Liver (tissue), 8 donors: ENCODE measurements at regions not wholly inside any gene's neighbourhood (a gene's known extent, or its start where the extent isn't known, plus 50 kb on each side); places are given as distances from the start of the nearest gene placed in this dataset.

Source experiments
- DNase-seq: peaks from one replicate; pipeline ENCODE4 v3.0.0-alpha.2; 2017; ENCODE audit warnings: low spot score
- H3K27ac ChIP-seq, 2 donors: one replicate each; pipeline ENCODE4 v1.7.0; 2013; ENCODE audit warnings: inconsistent platforms in 2 of 2, low read length in 2 of 2, control low read depth in 1 of 2, low read depth in 1 of 2, mild to moderate bottlenecking in 1 of 2
- H3K27me3 ChIP-seq, 4 donors: one replicate each; pipeline versions ENCODE4 v1.6.1 to v1.7.0; 2013; ENCODE audit warnings: low read length in 3 of 4, inconsistent platforms in 1 of 4, mild to moderate bottlenecking in 1 of 4, moderate library complexity in 1 of 4; ENCODE audit not compliant: control insufficient read depth in 4 of 4, insufficient read depth in 4 of 4
- H3K36me3 ChIP-seq, 4 donors: one replicate each; pipeline versions ENCODE4 v1.6.1 to v1.7.0; 2013; ENCODE audit warnings: low read length in 3 of 4, mild to moderate bottlenecking in 3 of 4, low read depth in 1 of 4, moderate library complexity in 1 of 4; ENCODE audit not compliant: control insufficient read depth in 4 of 4, insufficient read depth in 3 of 4
- H3K4me1 ChIP-seq, 4 donors: one replicate each; pipeline versions ENCODE4 v1.6.1 to v1.7.0; 2013; ENCODE audit warnings: low read length in 3 of 4, mild to moderate bottlenecking in 3 of 4, moderate library complexity in 1 of 4; ENCODE audit not compliant: control insufficient read depth in 4 of 4, insufficient read depth in 4 of 4
- H3K4me3 ChIP-seq, 3 donors: one replicate each; pipeline versions ENCODE4 v1.6.1 to v1.7.0; 2013; ENCODE audit warnings: low read length in 3 of 3, control low read depth in 1 of 3, low read depth in 1 of 3, mild to moderate bottlenecking in 1 of 3
- H3K9ac ChIP-seq, 2 donors: one replicate each; pipeline ENCODE4 v1.7.0; 2013; ENCODE audit warnings: low read length in 2 of 2, mild to moderate bottlenecking in 2 of 2, moderate library complexity in 2 of 2, control low read depth in 1 of 2, low read depth in 1 of 2
- H3K9me3 ChIP-seq, 4 donors: one replicate each; pipeline versions ENCODE4 v1.6.1 to v1.7.0; 2013; ENCODE audit warnings: low read length in 3 of 4; ENCODE audit not compliant: control insufficient read depth in 4 of 4
- CTCF ChIP-seq: fragments of 150-350 bp; IDR thresholded peaks from 2 replicates; pipeline ENCODE4 v1.5.1; 2017; ENCODE audit warnings: improper control_type of control experiment, low read depth, low read length; ENCODE audit not compliant: missing input control
- EGR1 ChIP-seq, 2 donors: IDR thresholded peaks; 2 replicates each; pipeline ENCODE4 v1.6.1; 2016 to 2018; ENCODE audit warnings: antibody characterized with exemption in 2 of 2, low read depth in 2 of 2
- FOXA1 ChIP-seq: IDR thresholded peaks from 2 replicates; pipeline ENCODE4 v1.6.1; 2016; ENCODE audit warnings: antibody characterized with exemption
- FOXA2 ChIP-seq: IDR thresholded peaks from 2 replicates; pipeline ENCODE4 v1.6.1; 2016; ENCODE audit warnings: antibody characterized with exemption
- HNF4A ChIP-seq, 2 donors: conservative IDR thresholded peaks; 2 replicates each; pipeline ENCODE4 v1.6.1; 2016; ENCODE audit warnings: antibody characterized with exemption in 2 of 2, mild to moderate bottlenecking in 2 of 2
- HNF4G ChIP-seq: IDR thresholded peaks from 2 replicates; pipeline ENCODE4 v1.6.1; 2016; ENCODE audit warnings: antibody characterized with exemption
- JUND ChIP-seq, 2 donors: IDR thresholded peaks; 2 replicates each; pipeline ENCODE4 v1.6.1; 2016; ENCODE audit warnings: antibody characterized with exemption in 2 of 2
- MAX ChIP-seq: IDR thresholded peaks from 2 replicates; pipeline ENCODE4 v1.6.1; 2016; ENCODE audit warnings: antibody characterized with exemption
- NR2F2 ChIP-seq: IDR thresholded peaks from 2 replicates; pipeline ENCODE4 v1.6.1; 2016; ENCODE audit warnings: antibody characterized with exemption
- REST ChIP-seq: IDR thresholded peaks from 2 replicates; pipeline ENCODE4 v1.6.1; 2016; ENCODE audit warnings: antibody characterized with exemption, mild to moderate bottlenecking
- RXRA ChIP-seq, 2 donors: IDR thresholded peaks; 2 replicates each; pipeline ENCODE4 v1.6.1; 2017 to 2018; ENCODE audit warnings: antibody characterized with exemption in 2 of 2, mild to moderate bottlenecking in 1 of 2
- SP1 ChIP-seq: IDR thresholded peaks from 2 replicates; pipeline ENCODE4 v1.6.1; 2018; ENCODE audit warnings: antibody characterized with exemption, mild to moderate bottlenecking
- TAF1 ChIP-seq: conservative IDR thresholded peaks from 2 replicates; pipeline ENCODE4 v1.6.1; 2016; ENCODE audit warnings: antibody characterized with exemption, mild to moderate bottlenecking
- YY1 ChIP-seq: IDR thresholded peaks from 2 replicates; pipeline ENCODE4 v1.6.1; 2016; ENCODE audit warnings: antibody characterized with exemption, mild to moderate bottlenecking
- WGBS: extraction: QIAGEN DNeasy Blood & Tissue Kit; methylation state at CpG from one replicate; pipeline ENCODE4 v1.1.7; 2013; 5-methylcytosine and 5-hydroxymethylcytosine counted together
- donor health status: healthy.
- donor health status: healthy.
- donor health status: healthy.
- donor health status: healthy.
- donor health status: healthy.

GRCh38 chr4:101718810-101719209, 71.7 kb upstream of the BANK1 start (continued):
- TF ChIP-seq FOXA1 (no peak), YY1 (no peak), TAF1 (no peak), CTCF (no peak), FOXA2 (no peak), RXRA (IDR thresholded peaks at IDR 0.05) (no peak)

GRCh38 chr4:101711590-101712260, 78.8 kb upstream of the BANK1 start:
- Histone ChIP-seq H3K27me3 (no peaks in the 10 kb centered on the region), H3K9ac (no peak overlapping the region), H3K4me1 (no peaks in the 10 kb centered on the region), H3K9me3 (peaks cover 0 to 5% (median under 1%) of the 10 kb centered on the region in 4 donors), H3K36me3 (no peaks in the 10 kb centered on the region), H3K27ac (no peak overlapping the region), H3K4me3 (no peak overlapping the region)
- DNase-seq: no peak
- TF ChIP-seq REST (no peak), JUND (IDR thresholded peaks at IDR 0.05) (no peak), CTCF (no peak), HNF4A (conservative IDR thresholded peaks at IDR 0.05) (no peak)
- WGBS: 83% methylated on average over 2 of the region's 2 CpGs

GRCh38 chr4:101710806-101711205, 79.7 kb upstream of the BANK1 start:
- H3K9me3 ChIP-seq: peaks cover 0 to 5% (median 2%) of the 10 kb centered on the region in 4 donors
- H3K4me1 ChIP-seq: no peaks in the 10 kb centered on the region
- 93% methylated on average over 1 of the region's 1 CpG for WGBS
- no peak for DNase-seq
- H3K27ac ChIP-seq: no peak overlapping the region
- H3K4me3 ChIP-seq: no peak overlapping the region
- TF ChIP-seq MAX (no peak), REST (no peak), FOXA1 (no peak), FOXA2 (no peak), EGR1 (IDR thresholded peaks at IDR 0.05; ENCODE audit: low read depth in 2 of 2) (no peak), NR2F2 (no peak), RXRA (IDR thresholded peaks at IDR 0.05) (no peak), HNF4G (no peak), SP1 (no peak)
- H3K27me3 ChIP-seq: no peaks in the 10 kb centered on the region
- H3K9ac ChIP-seq: no peak overlapping the region
- no peaks in the 10 kb centered on the region for H3K36me3 ChIP-seq
